ENCODE measurements at regions not wholly inside any gene's neighbourhood (a gene's known extent, or its start where the extent isn't known, plus 50 kb on each side); places are given as distances from the start of the nearest gene placed in this dataset.
A peak's percentile ranks its signal among the peaks of the same experiment; 100 is the strongest.

- DNase-seq = no peak
Observed at GRCh38 chr3:165283328-165283727, 87.1 kb upstream of the SLITRK3 start.

- no peak for DNase-seq
Observed at GRCh38 chr3:165279471-165279870, 83.3 kb upstream of the SLITRK3 start.

DNA sequence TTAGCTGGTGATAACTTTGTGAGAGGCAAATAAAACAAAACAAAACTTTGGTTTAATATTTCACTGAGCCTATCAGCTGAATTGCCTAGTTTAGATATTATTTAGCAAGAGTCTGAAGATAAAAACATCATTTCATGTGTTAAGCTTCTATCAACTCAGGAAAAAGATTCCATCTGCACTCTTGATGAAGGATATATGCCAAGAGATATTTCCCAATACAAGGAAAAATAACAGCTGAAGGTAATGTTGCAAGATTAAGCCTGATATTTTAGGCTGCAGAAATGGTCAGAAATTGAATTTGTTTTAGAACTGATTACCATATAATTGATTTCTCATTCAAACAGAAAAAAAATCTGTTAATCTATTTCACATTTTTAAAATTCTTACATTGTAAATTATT, 77.2 kb upstream of the SLITRK3 start:
- DNase-seq = no peak

- no peak for DNase-seq
Observed at GRCh38 chr3:165259541-165260193, 63.5 kb upstream of the SLITRK3 start.

DNA sequence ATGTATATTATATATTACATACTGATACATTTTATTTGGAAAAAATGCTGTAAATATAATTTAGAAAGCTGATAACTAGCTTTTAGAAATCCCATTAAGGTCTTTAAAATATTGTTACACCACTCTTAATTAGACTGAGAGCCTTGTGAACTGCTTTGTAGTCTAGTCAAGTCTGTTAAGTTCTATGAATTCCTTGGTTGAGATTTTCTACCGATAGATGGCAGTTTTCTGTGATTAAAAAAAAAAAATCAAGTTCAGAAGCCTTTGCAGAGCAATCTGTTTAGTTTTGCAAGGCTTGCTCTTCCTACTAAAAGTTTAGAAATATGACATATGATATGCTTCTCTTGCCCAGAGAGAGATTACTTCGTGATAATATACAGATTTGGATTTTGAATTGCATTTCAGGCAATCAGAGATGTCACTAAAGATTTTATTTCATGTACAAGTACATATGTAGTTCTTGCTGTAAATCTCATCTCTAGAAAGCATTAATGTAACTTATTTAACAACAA, 60.4 kb upstream of the SLITRK3 start:
- DNase-seq = no peak

- DNase-seq = peak; percentile 56
Observed at GRCh38 chr3:165254812-165255211, 58.6 kb upstream of the SLITRK3 start.

All from NCI-H524 treated with DMSO at 0.1 percent for 48 hours (cell line).